LNCaP clone FGC (cell line): ENCODE measurements at regions not wholly inside any gene's neighbourhood (a gene's known extent, or its start where the extent isn't known, plus 50 kb on each side); places are given as distances from the start of the nearest gene placed in this dataset.
"Not testable (repeated sequence)": the region's sequence is repeated elsewhere in the genome, so short reads cannot be mapped to it uniquely, and the experiment has no call there.

Experiments used
- DNase-seq: peaks from one replicate; pipeline ENCODE4 v3.0.0-alpha.2; 2011; ENCODE audit warnings: low read depth
- H3K4me3 ChIP-seq: 2 replicates; pipeline ENCODE4 v1.5.1; 2011; ENCODE audit warnings: mild to moderate bottlenecking, low read depth, low read length, control low read depth
- CTCF ChIP-seq: IDR thresholded peaks from 2 replicates; pipeline ENCODE4 v1.5.1; 2012; ENCODE audit warnings: mild to moderate bottlenecking; ENCODE audit not compliant: control insufficient read depth, insufficient read depth; ENCODE audit errors: extremely low read depth

- no peak for DNase-seq
- TF ChIP-seq CTCF: no peak
- H3K4me3 ChIP-seq: no peak overlapping the region
These were observed 180.3 kb upstream of the E2F8 start for GRCh38 chr11:19420868-19421533.

GRCh38 chr11:19419808-19420207 is 179.1 kb upstream of the E2F8 start:
- no peak overlapping the region for H3K4me3 ChIP-seq
- TF ChIP-seq CTCF: no peak
- no peak for DNase-seq

GRCh38 chr11:19419021-19419750 is 178.4 kb upstream of the E2F8 start:
- no peak for TF ChIP-seq CTCF
- H3K4me3 ChIP-seq: no peak overlapping the region
- no peak for DNase-seq

GRCh38 chr11:19418221-19418620 is 177.5 kb upstream of the E2F8 start:
- TF ChIP-seq CTCF: no peak
- no peak for DNase-seq
- no peak overlapping the region for H3K4me3 ChIP-seq

- H3K4me3 ChIP-seq, DNase-seq: not testable (repeated sequence)
These were observed 171.3 kb upstream of the E2F8 start for GRCh38 chr11:19412070-19412469.

- DNase-seq: no peak
- H3K4me3 ChIP-seq: no peak overlapping the region
- TF ChIP-seq CTCF: no peak
These were observed 169.3 kb upstream of the E2F8 start for GRCh38 chr11:19410032-19410431.

GRCh38 chr11:19409307-19409706 is 168.6 kb upstream of the E2F8 start:
- no peak overlapping the region for H3K4me3 ChIP-seq
- DNase-seq: no peak
- no peak for TF ChIP-seq CTCF
